ENCODE measurements at regions not wholly inside any gene's neighbourhood (a gene's known extent, or its start where the extent isn't known, plus 50 kb on each side); places are given as distances from the start of the nearest gene placed in this dataset.

GRCh38 chr5:133721365-133721764, 109.0 kb upstream of the FSTL4 start:
- no peak for DNase-seq
- Mint-ChIP-seq H3K27me3 (ENCODE audit: low read depth, poor library complexity) (peaks cover 14% of the 10 kb centered on the region), H3K9me3 (peaks cover 31% of the 10 kb centered on the region), H3K27ac (no peak overlapping the region), H3K4me3 (no peak overlapping the region), H3K36me3 (ENCODE audit: low read depth) (peaks cover 6% of the 10 kb centered on the region), H3K4me1 (no peaks in the 10 kb centered on the region)
- TF ChIP-seq CTCF (IDR thresholded peaks at IDR 0.05) = no peak

- no peaks in the 10 kb centered on the region for H3K4me1 Mint-ChIP-seq
- no peak overlapping the region for H3K4me3 Mint-ChIP-seq
- H3K36me3 Mint-ChIP-seq (ENCODE audit: low read depth) = peaks cover 6% of the 10 kb centered on the region
- no peak overlapping the region for H3K27ac Mint-ChIP-seq
- TF ChIP-seq CTCF (IDR thresholded peaks at IDR 0.05) = no peak
- no peak for DNase-seq
- peaks cover 14% of the 10 kb centered on the region for H3K27me3 Mint-ChIP-seq (ENCODE audit: low read depth, poor library complexity)
- H3K9me3 Mint-ChIP-seq = peaks cover 31% of the 10 kb centered on the region
These were observed 106.1 kb upstream of the FSTL4 start for GRCh38 chr5:133718457-133718856.

- H3K4me1 Mint-ChIP-seq = peaks cover 5% of the 10 kb centered on the region
- H3K9me3 Mint-ChIP-seq = peaks cover 17% of the 10 kb centered on the region
- H3K4me3 Mint-ChIP-seq = no peak overlapping the region
- H3K27me3 Mint-ChIP-seq (ENCODE audit: low read depth, poor library complexity) = peaks cover 17% of the 10 kb centered on the region
- no peak for TF ChIP-seq CTCF (IDR thresholded peaks at IDR 0.05)
- no peak overlapping the region for H3K27ac Mint-ChIP-seq
- no peak for DNase-seq
- H3K36me3 Mint-ChIP-seq (ENCODE audit: low read depth) = no peaks in the 10 kb centered on the region
These were observed 104.3 kb upstream of the FSTL4 start for GRCh38 chr5:133716532-133717183.

GRCh38 chr5:133715616-133716015, 103.3 kb upstream of the FSTL4 start:
- H3K4me3 Mint-ChIP-seq = no peak overlapping the region
- no peaks in the 10 kb centered on the region for H3K36me3 Mint-ChIP-seq (ENCODE audit: low read depth)
- no peak for TF ChIP-seq CTCF (IDR thresholded peaks at IDR 0.05)
- no peak overlapping the region for H3K27ac Mint-ChIP-seq
- peaks cover 7% of the 10 kb centered on the region for H3K9me3 Mint-ChIP-seq
- DNase-seq = no peak
- H3K27me3 Mint-ChIP-seq (ENCODE audit: low read depth, poor library complexity) = peaks cover 23% of the 10 kb centered on the region
- peaks cover 5% of the 10 kb centered on the region for H3K4me1 Mint-ChIP-seq

- H3K9me3 Mint-ChIP-seq = peaks cover 3% of the 10 kb centered on the region
- H3K27me3 Mint-ChIP-seq (ENCODE audit: low read depth, poor library complexity) = peaks cover 21% of the 10 kb centered on the region
- peaks cover 5% of the 10 kb centered on the region for H3K4me1 Mint-ChIP-seq
- no peaks in the 10 kb centered on the region for H3K36me3 Mint-ChIP-seq (ENCODE audit: low read depth)
- H3K4me3 Mint-ChIP-seq = no peak overlapping the region
- no peak for TF ChIP-seq CTCF (IDR thresholded peaks at IDR 0.05)
- no peak for DNase-seq
- no peak overlapping the region for H3K27ac Mint-ChIP-seq
These were observed 102.9 kb upstream of the FSTL4 start for GRCh38 chr5:133715216-133715615.

Measured in nephron progenitor cell (in vitro differentiated cells).